ENCODE measurements at regions not wholly inside any gene's neighbourhood (a gene's known extent, or its start where the extent isn't known, plus 50 kb on each side); places are given as distances from the start of the nearest gene placed in this dataset.

DNA sequence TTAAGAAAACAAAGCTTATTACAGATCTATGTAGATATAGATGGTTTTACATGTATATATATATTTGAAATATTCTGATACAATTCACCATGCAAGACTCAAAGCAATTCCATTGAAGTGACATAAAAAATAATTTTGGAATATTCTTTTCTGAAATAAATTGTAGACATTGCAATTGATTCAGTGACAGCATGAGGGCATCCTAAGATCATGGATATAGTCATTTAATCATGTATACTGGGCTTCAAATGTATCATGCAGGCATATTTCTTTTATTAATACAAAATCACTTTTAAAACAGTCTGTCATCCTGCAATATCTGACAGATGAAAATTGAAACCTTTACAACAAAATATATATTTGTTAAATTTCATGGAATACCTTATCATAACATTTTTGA lies 286.7 kb upstream of the SLITRK6 start:
- no peak overlapping the region for H4K5ac ChIP-seq (ENCODE audit: insufficient read length, low read depth, low read length)
- FAIRE-seq: no peak
- no peak overlapping the region for H2BK20ac ChIP-seq (ENCODE audit: low read length)
- no peak overlapping the region for H2BK5ac ChIP-seq (ENCODE audit: low read depth, low read length)
- H4K20me1 ChIP-seq (replicated peaks in 1 of 2; ENCODE audit: control insufficient read depth in 1 of 2, insufficient read depth in 2 of 2, low read length in 2 of 2): no peaks in the 10 kb centered on the region
- no peak overlapping the region for H3K14ac ChIP-seq (ENCODE audit: insufficient read length)
- no peaks in the 10 kb centered on the region for H3K79me2 ChIP-seq (ENCODE audit: control insufficient read depth in 1 of 2, insufficient read depth in 2 of 2, low read length in 2 of 2)
- no peak overlapping the region for H3K9ac ChIP-seq (replicated peaks in 1 of 4; ENCODE audit: extremely low read depth in 1 of 4, low read depth in 3 of 4, low read length in 3 of 4)
- no peak overlapping the region for H4K8ac ChIP-seq (ENCODE audit: extremely low read depth, insufficient read depth, low read length)
- CTCF ChIA-PET (ENCODE audit: partially characterized antibody): no interaction called here
- H3K4me2 ChIP-seq (ENCODE audit: insufficient read depth in 1 of 2, low read depth in 2 of 2, low read length in 2 of 2): no peak overlapping the region
- no peak overlapping the region for H3K4me3 ChIP-seq (ENCODE audit: extremely low read depth in 1 of 4, insufficient read depth in 2 of 4, low read depth in 3 of 4, low read length in 4 of 4)
- no peaks in the 10 kb centered on the region for H3K23me2 ChIP-seq (ENCODE audit: low read depth, low read length)
- H4K91ac ChIP-seq (replicated peaks; ENCODE audit: insufficient read length, low read length): no peak overlapping the region
- H2BK15ac ChIP-seq (ENCODE audit: low read length): no peak overlapping the region
- H3K23ac ChIP-seq (ENCODE audit: insufficient read length): no peak overlapping the region
- peak in 1 of 2 experiments; percentile 52 for TF ChIP-seq RAD21 (IDR thresholded peaks at IDR 0.05 in 1 of 2, conservative IDR thresholded peaks at IDR 0.05 in 1 of 2; ENCODE audit: low read depth in 2 of 2, low read length in 2 of 2)
- no peak for TF ChIP-seq TCF12 (IDR thresholded peaks at IDR 0.05; ENCODE audit: low read depth, low read length)
- no peak for TF ChIP-seq TEAD4 (IDR thresholded peaks at IDR 0.05; ENCODE audit: low read depth, low read length)
- TF ChIP-seq, protein P1, sequence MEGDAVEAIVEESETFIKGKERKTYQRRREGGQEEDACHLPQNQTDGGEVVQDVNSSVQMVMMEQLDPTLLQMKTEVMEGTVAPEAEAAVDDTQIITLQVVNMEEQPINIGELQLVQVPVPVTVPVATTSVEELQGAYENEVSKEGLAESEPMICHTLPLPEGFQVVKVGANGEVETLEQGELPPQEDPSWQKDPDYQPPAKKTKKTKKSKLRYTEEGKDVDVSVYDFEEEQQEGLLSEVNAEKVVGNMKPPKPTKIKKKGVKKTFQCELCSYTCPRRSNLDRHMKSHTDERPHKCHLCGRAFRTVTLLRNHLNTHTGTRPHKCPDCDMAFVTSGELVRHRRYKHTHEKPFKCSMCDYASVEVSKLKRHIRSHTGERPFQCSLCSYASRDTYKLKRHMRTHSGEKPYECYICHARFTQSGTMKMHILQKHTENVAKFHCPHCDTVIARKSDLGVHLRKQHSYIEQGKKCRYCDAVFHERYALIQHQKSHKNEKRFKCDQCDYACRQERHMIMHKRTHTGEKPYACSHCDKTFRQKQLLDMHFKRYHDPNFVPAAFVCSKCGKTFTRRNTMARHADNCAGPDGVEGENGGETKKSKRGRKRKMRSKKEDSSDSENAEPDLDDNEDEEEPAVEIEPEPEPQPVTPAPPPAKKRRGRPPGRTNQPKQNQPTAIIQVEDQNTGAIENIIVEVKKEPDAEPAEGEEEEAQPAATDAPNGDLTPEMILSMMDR (IDR thresholded peaks at IDR 0.05; ENCODE audit: control extremely low read depth in 1 of 3, insufficient read depth in 1 of 3, low read depth in 1 of 3, low read length in 3 of 3): peak in 1 of 3 experiments; percentile 8; a peak in 1 of 4 replicates
- TF ChIP-seq FOSL1 (IDR thresholded peaks at IDR 0.05; ENCODE audit: insufficient read depth, low read depth, low read length): no peak
- H2BK120ac ChIP-seq (replicated peaks; ENCODE audit: low read depth, low read length): no peak overlapping the region
- no peak overlapping the region for H3K4ac ChIP-seq (replicated peaks; ENCODE audit: insufficient read length, low read depth, low read length)
- H2AFZ ChIP-seq (ENCODE audit: low read length): no peak overlapping the region
- H2BK12ac ChIP-seq (ENCODE audit: low read depth, low read length): no peak overlapping the region
- H2AK5ac ChIP-seq (ENCODE audit: low read depth, low read length): no peak overlapping the region
- no peaks in the 10 kb centered on the region for H3K79me1 ChIP-seq (ENCODE audit: low read depth, low read length)
- H3K27ac ChIP-seq (ENCODE audit: low read depth, low read length): no peak overlapping the region
- H3K27me3 ChIP-seq (replicated peaks in 1 of 4; ENCODE audit: control insufficient read depth in 3 of 4, extremely low read depth in 1 of 4, insufficient read depth in 3 of 4, low read length in 3 of 4): no peaks in the 10 kb centered on the region
- H3K4me1 ChIP-seq (replicated peaks in 1 of 4; ENCODE audit: control insufficient read depth in 3 of 4, insufficient read depth in 4 of 4, low read length in 3 of 4): no peaks in the 10 kb centered on the region
- no peaks in the 10 kb centered on the region for H3K9me3 ChIP-seq (ENCODE audit: insufficient read depth in 2 of 2, low read depth in 1 of 2, low read length in 1 of 2)
- POLR2A ChIA-PET (ENCODE audit: partially characterized antibody): no interaction called here
- no peaks in the 10 kb centered on the region for H3K36me3 ChIP-seq (ENCODE audit: control insufficient read depth in 2 of 4, insufficient read depth in 4 of 4, low read length in 3 of 4)
- H3K56ac ChIP-seq (replicated peaks; ENCODE audit: insufficient read length, low read depth, low read length): no peak overlapping the region
- no peak overlapping the region for H3K18ac ChIP-seq (ENCODE audit: extremely low read depth, low read length)
- no peak for DNase-seq (ENCODE audit: low read depth in 1 of 2, low spot score in 2 of 2)
